Endothelial cell of umbilical vein (primary cell): ENCODE measurements at regions not wholly inside any gene's neighbourhood (a gene's known extent, or its start where the extent isn't known, plus 50 kb on each side); places are given as distances from the start of the nearest gene placed in this dataset.

Experiments
- BruUV-seq: library from RNA; stranded (reverse); fragments of 400-500 nt; replicated peaks from 2 replicates; lab custom pipeline; 2021; lab: Mats Ljungman, UMichigan
- CTCF ChIA-PET: fragments of 300-600, 350-600 bp; sonication (Branson Sonifier 250); formaldehyde crosslinking; loops from one replicate; lab custom pipeline; 2021; ENCODE audit warnings: antibody characterized with exemption, inconsistent platforms; lab: Charles Lee
- POLR2A ChIA-PET: fragments of 300-600, 350-600 bp; sonication (Branson Sonifier 250); formaldehyde crosslinking; loops from one replicate; lab custom pipeline; 2021; ENCODE audit warnings: antibody characterized with exemption, inconsistent platforms; lab: Charles Lee
- DNase-seq: peaks from one replicate; pipeline ENCODE4 v3.0.0-alpha.2; 2011; ENCODE audit warnings: low read depth, low spot score
- FAIRE-seq: peaks from 2 replicates; lab custom pipeline; 2011; peaks lifted over from hg19 to GRCh38; lab: Jason Lieb, UNC
- H2AFZ ChIP-seq: 2 replicates; pipeline ENCODE4 v1.6.0; 2012; ENCODE audit warnings: low read depth, low read length, control low read depth, inconsistent platforms
- H3K27ac ChIP-seq: 2 replicates; pipeline ENCODE4 v1.5.1; 2011; ENCODE audit warnings: low read depth, mild to moderate bottlenecking, control low read depth, low read length, moderate library complexity; ENCODE audit not compliant: insufficient read depth
- H3K27me3 ChIP-seq, 2 experiments: 2 replicates each; pipeline versions ENCODE4 v1.6.0 to v1.6.1; 2011; ENCODE audit warnings: low read length in 2 of 2, mixed read lengths in 1 of 2; ENCODE audit not compliant: control insufficient read depth in 2 of 2, insufficient read depth in 2 of 2
- H3K36me3 ChIP-seq, 2 experiments: 2 replicates in 1 of 2; 3 replicates in 1 of 2; pipeline ENCODE4 v1.5.1; 2011; ENCODE audit warnings: low read length in 2 of 2, mild to moderate bottlenecking in 1 of 2, moderate library complexity in 1 of 2; ENCODE audit not compliant: control insufficient read depth in 2 of 2, insufficient read depth in 2 of 2; ENCODE audit errors: extremely low read depth in 1 of 2
- H3K4me1 ChIP-seq: 3 replicates; pipeline ENCODE4 v1.5.1; 2011; ENCODE audit warnings: mild to moderate bottlenecking, low read length; ENCODE audit not compliant: control insufficient read depth, insufficient read depth; ENCODE audit errors: extremely low read depth
- H3K4me2 ChIP-seq: 2 replicates; pipeline ENCODE4 v1.6.1; 2011; ENCODE audit warnings: low read length, control low read depth, mixed read lengths; ENCODE audit not compliant: insufficient read depth
- H3K4me3 ChIP-seq, 3 experiments: fragments of 200-600 bp in 1 of 3; sonication (generic), shearing (Covaris generic) in 1 of 3; replicated peaks in 1 of 3; 2 replicates each; pipeline ENCODE4 v1.5.1; 2011 to 2016; ENCODE audit warnings: control low read depth in 3 of 3, low read length in 3 of 3, mild to moderate bottlenecking in 2 of 3, inconsistent platforms in 1 of 3, low read depth in 1 of 3, moderate library complexity in 1 of 3; ENCODE audit not compliant: insufficient read depth in 1 of 3
- H3K79me2 ChIP-seq: 2 replicates; pipeline ENCODE4 v1.6.0; 2012; ENCODE audit warnings: low read length, inconsistent platforms; ENCODE audit not compliant: control insufficient read depth, insufficient read depth
- H3K9ac ChIP-seq: replicated peaks from 2 replicates; pipeline ENCODE3; 2011; ENCODE audit warnings: low read length, control low read depth; ENCODE audit not compliant: insufficient read depth; ENCODE audit errors: extremely low read depth
- H3K9me1 ChIP-seq: replicated peaks from 3 replicates; pipeline ENCODE4 v1.6.0; 2011; ENCODE audit warnings: mild to moderate bottlenecking, low read length; ENCODE audit not compliant: control insufficient read depth, insufficient read depth; ENCODE audit errors: extremely low read depth
- H3K9me3 ChIP-seq: replicated peaks from 2 replicates; pipeline ENCODE4 v1.5.1; 2012; ENCODE audit warnings: low read length, inconsistent platforms; ENCODE audit not compliant: control insufficient read depth, insufficient read depth
- H4K20me1 ChIP-seq: replicated peaks from 2 replicates; pipeline ENCODE3; 2011; ENCODE audit warnings: mild to moderate bottlenecking, low read length; ENCODE audit not compliant: control insufficient read depth, insufficient read depth; ENCODE audit errors: extremely low read depth
- CTCF ChIP-seq, 2 donors: IDR thresholded peaks; 1 replicate in 1 of 2; 2 replicates in 1 of 2; pipeline ENCODE4 v1.5.1; 2011; ENCODE audit warnings: low read length in 2 of 2, mild to moderate bottlenecking in 2 of 2, moderate library complexity in 2 of 2, control low read depth in 1 of 2, inconsistent platforms in 1 of 2, low read depth in 1 of 2; ENCODE audit not compliant: insufficient read depth in 1 of 2; ENCODE audit errors: extremely low read depth in 1 of 2
- EZH2 ChIP-seq: IDR thresholded peaks from 2 replicates; pipeline ENCODE4 v1.6.1; 2012; ENCODE audit warnings: borderline replicate concordance, low read depth, mild to moderate bottlenecking, moderate library complexity, low read length, inconsistent platforms; ENCODE audit not compliant: severe bottlenecking
- FOS ChIP-seq: IDR thresholded peaks from 2 replicates; pipeline ENCODE4 v1.6.1; 2011; ENCODE audit warnings: mild to moderate bottlenecking, low read length, moderate library complexity, borderline replicate concordance; ENCODE audit not compliant: insufficient read depth
- GATA2 ChIP-seq: IDR thresholded peaks from 2 replicates; pipeline ENCODE4 v1.7.0; 2011; ENCODE audit warnings: low read depth, mild to moderate bottlenecking, moderate library complexity, mixed read lengths, low read length; ENCODE audit not compliant: insufficient read length, insufficient read depth
- JUN ChIP-seq: IDR thresholded peaks from 2 replicates; pipeline ENCODE4 v1.6.1; 2011; ENCODE audit warnings: borderline replicate concordance, low read depth; ENCODE audit not compliant: insufficient read length, insufficient read depth
- MAX ChIP-seq: IDR thresholded peaks from 2 replicates; pipeline ENCODE4 v1.6.1; 2011; ENCODE audit not compliant: insufficient read depth, insufficient read length
- MYC ChIP-seq: IDR thresholded peaks from one replicate; pipeline ENCODE4 v1.6.1; 2011; ENCODE audit warnings: mild to moderate bottlenecking, low read depth, low read length
- POLR2A ChIP-seq: IDR thresholded peaks from 2 replicates; pipeline ENCODE4 v1.6.1; 2012; ENCODE audit warnings: low read depth, mild to moderate bottlenecking, control low read depth, low read length
- POLR2AphosphoS5 ChIP-seq: IDR thresholded peaks from 2 replicates; pipeline ENCODE4 v1.6.1; 2012; ENCODE audit warnings: low read depth, mild to moderate bottlenecking, control low read depth, low read length, moderate library complexity; ENCODE audit not compliant: insufficient read depth
- dilution Hi-C: fragments of 300-500 bp; cut with MboI; formaldehyde crosslinking; loops from one replicate; pipeline ENCODE4 v1.15.0; 2019; ENCODE audit warnings: low sequenced_read_pairs; ENCODE audit not compliant: extremely low pct_ligation_motif_present
- intact Hi-C: fragments of 100-400 bp; cut with micrococcal nuclease; formaldehyde crosslinking; loops from one replicate; pipeline ENCODE4 v1.10.0; 2022

- H3K79me2 ChIP-seq = no peaks in the 10 kb centered on the region
- H2AFZ ChIP-seq = no peak overlapping the region
- no peaks in the 10 kb centered on the region for H3K9me3 ChIP-seq
- H3K4me1 ChIP-seq = no peaks in the 10 kb centered on the region
- no peaks in the 10 kb centered on the region for H3K27me3 ChIP-seq
- dilution Hi-C loops = no loop called here
- H3K36me3 ChIP-seq = no peaks in the 10 kb centered on the region
- H3K9me1 ChIP-seq = no peaks in the 10 kb centered on the region
- ChIA-PET POLR2A (no interaction called here), CTCF (no interaction called here)
- H3K4me3 ChIP-seq = no peak overlapping the region
- no peak overlapping the region for H3K4me2 ChIP-seq
- BruUV-seq = no TSS peak
- no peak overlapping the region for H3K9ac ChIP-seq
- TF ChIP-seq MAX = no peak
- TF ChIP-seq POLR2AphosphoS5 = no peak
- TF ChIP-seq MYC = no peak
- FAIRE-seq (no peak), DNase-seq (no peak)
- H3K27ac ChIP-seq = no peak overlapping the region
- no peaks in the 10 kb centered on the region for H4K20me1 ChIP-seq
- intact Hi-C loops = no loop called here
These were observed 74.7 kb upstream of the NGF start for GRCh38 chr1:115412733-115413132.

GRCh38 chr1:115412286-115412685 is 74.2 kb upstream of the NGF start:
- no peaks in the 10 kb centered on the region for H3K9me3 ChIP-seq
- no peak for TF ChIP-seq CTCF (IDR thresholded peaks at IDR 0.05; ENCODE audit: extremely low read depth in 1 of 2, insufficient read depth in 1 of 2, low read depth in 1 of 2, low read length in 2 of 2)
- TF ChIP-seq MAX = no peak
- no peak for TF ChIP-seq MYC
- no peak for TF ChIP-seq POLR2AphosphoS5
- no peak for TF ChIP-seq GATA2
- TF ChIP-seq EZH2 = no peak
- TF ChIP-seq FOS = no peak
- no peak for TF ChIP-seq JUN
- TF ChIP-seq POLR2A = no peak
- BruUV-seq = no TSS peak
- no peak overlapping the region for H3K4me2 ChIP-seq
- H3K27me3 ChIP-seq = no peaks in the 10 kb centered on the region
- ChIA-PET POLR2A (no interaction called here), CTCF (no interaction called here)
- H3K27ac ChIP-seq = no peak overlapping the region
- H4K20me1 ChIP-seq = no peaks in the 10 kb centered on the region
- no peak overlapping the region for H2AFZ ChIP-seq
- no peaks in the 10 kb centered on the region for H3K4me1 ChIP-seq
- no peak overlapping the region for H3K9ac ChIP-seq
- no peaks in the 10 kb centered on the region for H3K79me2 ChIP-seq
- DNase-seq = no peak
- intact Hi-C loops (no loop called here), dilution Hi-C loops (no loop called here)
- no peak for FAIRE-seq
- no peaks in the 10 kb centered on the region for H3K36me3 ChIP-seq
- H3K4me3 ChIP-seq = no peak overlapping the region
- no peaks in the 10 kb centered on the region for H3K9me1 ChIP-seq
